H9 (cell line): ENCODE measurements at regions not wholly inside any gene's neighbourhood (a gene's known extent, or its start where the extent isn't known, plus 50 kb on each side); places are given as distances from the start of the nearest gene placed in this dataset.

Source experiments
- DNase-seq: peaks from one replicate; pipeline ENCODE4 v3.0.0-alpha.2; 2017
- H2AFZ ChIP-seq: one replicate; pipeline ENCODE4 v1.6.1; 2013; ENCODE audit warnings: mild to moderate bottlenecking, low read length, control low read depth, moderate library complexity
- H2AK5ac ChIP-seq: 2 replicates; pipeline ENCODE4 v1.6.1; 2013; ENCODE audit warnings: low read length, control low read depth, mixed read lengths; ENCODE audit not compliant: insufficient read length
- H2BK120ac ChIP-seq: one replicate; pipeline ENCODE4 v1.6.1; 2013; ENCODE audit warnings: low read depth, mild to moderate bottlenecking, low read length, control low read depth, inconsistent platforms; ENCODE audit not compliant: poor library complexity, severe bottlenecking
- H2BK12ac ChIP-seq: 2 replicates; pipeline ENCODE4 v1.6.1; 2013; ENCODE audit warnings: low read length, control low read depth, mixed read lengths, low read depth; ENCODE audit not compliant: insufficient read length
- H2BK15ac ChIP-seq: 2 replicates; pipeline ENCODE4 v1.6.1; 2013; ENCODE audit warnings: low read depth, low read length, control low read depth
- H2BK20ac ChIP-seq: one replicate; pipeline ENCODE4 v1.6.1; 2013; ENCODE audit warnings: low read depth, mild to moderate bottlenecking, low read length, control low read depth, inconsistent platforms; ENCODE audit not compliant: poor library complexity, severe bottlenecking
- H2BK5ac ChIP-seq: 2 replicates; pipeline ENCODE4 v1.6.1; 2013; ENCODE audit warnings: low read length, control low read depth, mixed read lengths; ENCODE audit not compliant: insufficient read length
- H3K14ac ChIP-seq: 2 replicates; pipeline ENCODE4 v1.6.1; 2013; ENCODE audit warnings: low read length, control low read depth; ENCODE audit not compliant: insufficient read depth
- H3K18ac ChIP-seq: 2 replicates; pipeline ENCODE4 v1.6.1; 2013; ENCODE audit warnings: low read depth, mild to moderate bottlenecking, mixed read lengths, low read length, control low read depth; ENCODE audit not compliant: insufficient read length
- H3K23ac ChIP-seq: 2 replicates; pipeline ENCODE4 v1.6.1; 2013; ENCODE audit warnings: low read length, control low read depth, mixed read lengths, low read depth; ENCODE audit not compliant: insufficient read length
- H3K23me2 ChIP-seq: 2 replicates; pipeline ENCODE4 v1.6.1; 2013; ENCODE audit warnings: low read depth, mild to moderate bottlenecking, mixed read lengths, low read length, control low read depth; ENCODE audit not compliant: insufficient read length, poor library complexity, severe bottlenecking
- H3K27ac ChIP-seq: 2 replicates; pipeline ENCODE4 v1.5.1; 2013; ENCODE audit warnings: low read length, control low read depth, mixed read lengths, low read depth; ENCODE audit not compliant: insufficient read length
- H3K27me3 ChIP-seq: 2 replicates; pipeline ENCODE4 v1.6.1; 2013; ENCODE audit warnings: low read length, control low read depth, inconsistent platforms; ENCODE audit not compliant: insufficient read depth
- H3K4ac ChIP-seq: 2 replicates; pipeline ENCODE4 v1.6.1; 2013; ENCODE audit warnings: low read depth, mild to moderate bottlenecking, control low read depth, inconsistent platforms, low read length, moderate library complexity
- H3K4me1 ChIP-seq: 2 replicates; pipeline ENCODE4 v1.6.1; 2013; ENCODE audit warnings: low read length, control low read depth, inconsistent platforms; ENCODE audit not compliant: insufficient read depth
- H3K4me2 ChIP-seq: 2 replicates; pipeline ENCODE4 v1.6.1; 2013; ENCODE audit warnings: low read length, control low read depth, mixed read lengths; ENCODE audit not compliant: insufficient read length, insufficient read depth
- H3K56ac ChIP-seq: 2 replicates; pipeline ENCODE4 v1.6.1; 2013; ENCODE audit warnings: low read depth, mild to moderate bottlenecking, mixed read lengths, low read length, control low read depth; ENCODE audit not compliant: insufficient read length
- H3K79me1 ChIP-seq: 2 replicates; pipeline ENCODE4 v1.6.1; 2013; ENCODE audit warnings: low read depth, mild to moderate bottlenecking, moderate library complexity, low read length, control low read depth, inconsistent platforms; ENCODE audit not compliant: insufficient read depth, poor library complexity, severe bottlenecking
- H3K79me2 ChIP-seq: 2 replicates; pipeline ENCODE4 v1.6.1; 2013; ENCODE audit warnings: low read length, control low read depth, inconsistent platforms; ENCODE audit not compliant: insufficient read depth
- H3K9ac ChIP-seq: 2 replicates; pipeline ENCODE4 v1.6.1; 2013; ENCODE audit warnings: low read length, control low read depth, mixed read lengths; ENCODE audit not compliant: insufficient read length; ENCODE audit errors: extremely low read depth
- H3K9me3 ChIP-seq: one replicate; pipeline ENCODE4 v1.6.1; 2013; ENCODE audit warnings: low read depth, low read length, inconsistent platforms; ENCODE audit not compliant: control insufficient read depth
- H3T11ph ChIP-seq: one replicate; pipeline ENCODE4 v1.6.1; 2013; ENCODE audit warnings: mild to moderate bottlenecking, low read length, control low read depth, inconsistent platforms
- H4K20me1 ChIP-seq: one replicate; pipeline ENCODE4 v1.6.1; 2013; ENCODE audit not compliant: control insufficient read depth, insufficient read length, insufficient read depth
- H4K5ac ChIP-seq: 2 replicates; pipeline ENCODE4 v1.6.1; 2013; ENCODE audit warnings: low read depth, mild to moderate bottlenecking, mixed read lengths, low read length, control low read depth; ENCODE audit not compliant: insufficient read length
- H4K8ac ChIP-seq: replicated peaks from 2 replicates; pipeline ENCODE4 v1.6.1; 2013; ENCODE audit warnings: low read length, control low read depth, mixed read lengths, low read depth; ENCODE audit not compliant: insufficient read length
- H4K91ac ChIP-seq: 2 replicates; pipeline ENCODE4 v1.6.1; 2013; ENCODE audit warnings: low read depth, mild to moderate bottlenecking, moderate library complexity, mixed read lengths, low read length, control low read depth; ENCODE audit not compliant: insufficient read length
- H3K27ac Mint-ChIP-seq, 3 experiments: 2 replicates in 2 of 3; 3 replicates in 1 of 3; pipeline ENCODE4 v1.8.0; 2020 to 2021; ENCODE audit warnings: mixed read lengths in 3 of 3, mild to moderate bottlenecking in 1 of 3, moderate library complexity in 1 of 3
- H3K27me3 Mint-ChIP-seq: 2 replicates; pipeline ENCODE4 v1.8.0; 2021; ENCODE audit warnings: low read depth, mild to moderate bottlenecking, moderate library complexity, mixed read lengths
- H3K36me3 Mint-ChIP-seq, 3 experiments: 2 replicates in 2 of 3; 3 replicates in 1 of 3; pipeline ENCODE4 v1.8.0; 2020 to 2021; ENCODE audit warnings: low read depth in 3 of 3, mixed read lengths in 3 of 3; ENCODE audit not compliant: insufficient read depth in 1 of 3
- H3K4me1 Mint-ChIP-seq, 2 experiments: 2 replicates each; pipeline ENCODE4 v1.8.0; 2020; ENCODE audit warnings: mixed read lengths in 2 of 2
- H3K4me3 Mint-ChIP-seq, 2 experiments: 2 replicates in 1 of 2; 3 replicates in 1 of 2; pipeline ENCODE4 v1.8.0; 2020 to 2021; ENCODE audit warnings: mild to moderate bottlenecking in 2 of 2, mixed read lengths in 2 of 2, moderate library complexity in 1 of 2
- H3K9me3 Mint-ChIP-seq, 2 experiments: 2 replicates in 1 of 2; 3 replicates in 1 of 2; pipeline ENCODE4 v1.8.0; 2020; ENCODE audit warnings: mild to moderate bottlenecking in 2 of 2, mixed read lengths in 2 of 2, moderate library complexity in 1 of 2
- CTCF ChIP-seq: fragments of 200-600 bp; sonication (generic); conservative IDR thresholded peaks from 3 replicates; pipeline ENCODE4 v1.8.0; 2021; ENCODE audit warnings: antibody characterized with exemption, mild to moderate bottlenecking
- WGBS: extraction: QIAGEN DNeasy Blood & Tissue Kit; methylation state at CpG from one replicate; pipeline ENCODE4 v1.1.7; 2013; ENCODE audit warnings: missing lambda C conversion rate, low lambda C conversion rate, mixed read lengths; ENCODE audit not compliant: insufficient read length; ENCODE audit errors: extremely low coverage; 5-methylcytosine and 5-hydroxymethylcytosine counted together

DNA sequence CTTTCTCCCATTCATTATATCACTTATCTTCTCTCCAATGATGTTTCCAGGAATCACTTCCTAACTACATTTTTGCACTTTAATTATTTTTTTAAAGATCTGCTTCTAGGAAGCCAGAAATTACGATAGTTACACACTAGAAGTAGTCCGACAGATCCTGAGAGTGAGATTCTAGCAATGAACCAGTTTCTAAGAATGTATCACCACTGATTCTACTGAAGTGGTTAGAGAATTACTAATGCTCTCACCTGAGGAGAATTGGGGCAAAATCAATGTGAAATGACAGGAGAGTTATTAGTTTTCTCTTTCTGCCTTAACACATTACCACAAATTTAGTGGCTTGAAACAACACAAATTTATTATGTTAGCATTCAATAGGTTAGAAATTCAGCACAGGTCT lies 241.2 kb downstream of the CASP12 start:
- WGBS = no CpG with 5 or more reads among the region's 2 CpGs
- no peak overlapping the region for H3K4me3 Mint-ChIP-seq

More for the DNA sequence above, 241.2 kb downstream of the CASP12 start:
- no peak overlapping the region for H3K27ac ChIP-seq
- H3K79me2 ChIP-seq = no peaks in the 10 kb centered on the region
- H2BK5ac ChIP-seq = no peak overlapping the region
- H4K8ac ChIP-seq = no peak overlapping the region
- no peak for TF ChIP-seq CTCF
- no peak overlapping the region for H4K5ac ChIP-seq
- H3K14ac ChIP-seq = no peak overlapping the region
- Mint-ChIP-seq H3K36me3 (peaks cover 0 to 7% (median 4%) of the 10 kb centered on the region in 3 experiments; a peak in 3 of 7 replicates), H3K4me1 (peaks cover 6 to 7% of the 10 kb centered on the region in 2 experiments), H3K27ac (no peak overlapping the region), H3K27me3 (no peaks in the 10 kb centered on the region), H3K9me3 (peaks cover 0 to 6% of the 10 kb centered on the region in 2 experiments; a peak in 3 of 5 replicates)
- H3K9me3 ChIP-seq = no peaks in the 10 kb centered on the region
- H3K4ac ChIP-seq = no peak overlapping the region
- no peak overlapping the region for H2BK15ac ChIP-seq
- no peak overlapping the region for H2AFZ ChIP-seq
- H3K79me1 ChIP-seq = no peaks in the 10 kb centered on the region
- H3K23me2 ChIP-seq = no peaks in the 10 kb centered on the region
- no peaks in the 10 kb centered on the region for H3K4me1 ChIP-seq
- no peak overlapping the region for H3K4me2 ChIP-seq
- no peak overlapping the region for H3K56ac ChIP-seq
- H3K27me3 ChIP-seq = no peaks in the 10 kb centered on the region
- no peaks in the 10 kb centered on the region for H4K20me1 ChIP-seq
- H3K18ac ChIP-seq = no peak overlapping the region
- no peak overlapping the region for H2AK5ac ChIP-seq
- no peak overlapping the region for H4K91ac ChIP-seq
- no peak overlapping the region for H2BK20ac ChIP-seq
- H2BK120ac ChIP-seq = no peak overlapping the region
- DNase-seq = no peak
- no peak overlapping the region for H3K9ac ChIP-seq
- H3K23ac ChIP-seq = no peak overlapping the region
- H2BK12ac ChIP-seq = no peak overlapping the region
- no peak overlapping the region for H3T11ph ChIP-seq
